Lung (tissue), 11 donors: ENCODE measurements at regions not wholly inside any gene's neighbourhood (a gene's known extent, or its start where the extent isn't known, plus 50 kb on each side); places are given as distances from the start of the nearest gene placed in this dataset.
A peak's percentile ranks its signal among the peaks of the same experiment; 100 is the strongest.

Experiments used
- ATAC-seq: fragments of 200-7000 bp; cut with Tn5 transposase; one replicate; pipeline ENCODE4 v1.9.1; 2020; ENCODE audit warnings: moderate number of reproducible peaks; ENCODE audit not compliant: insufficient read depth, low FRiP score
- DNase-seq, 3 donors: peaks; one replicate each; pipeline ENCODE4 v3.0.0-alpha.2; 2013 to 2017
- H3K27ac ChIP-seq, 2 donors: one replicate each; pipeline ENCODE4 v1.5.1; 2013; ENCODE audit warnings: mild to moderate bottlenecking in 2 of 2, moderate library complexity in 2 of 2, control low read depth in 1 of 2, inconsistent platforms in 1 of 2, low read depth in 1 of 2, low read length in 1 of 2
- H3K27me3 ChIP-seq, 3 donors: one replicate each; pipeline ENCODE4 v1.5.1; 2013; ENCODE audit warnings: low read length in 2 of 3; ENCODE audit not compliant: control insufficient read depth in 3 of 3, insufficient read depth in 3 of 3
- H3K36me3 ChIP-seq, 4 donors: one replicate each; pipeline ENCODE4 v1.5.1; 2013; ENCODE audit warnings: low read length in 4 of 4, mild to moderate bottlenecking in 1 of 4, moderate library complexity in 1 of 4; ENCODE audit not compliant: control insufficient read depth in 4 of 4, insufficient read depth in 4 of 4
- H3K4me1 ChIP-seq, 5 donors: one replicate each; pipeline ENCODE4 v1.5.1; 2013; ENCODE audit warnings: low read length in 5 of 5, mild to moderate bottlenecking in 2 of 5, moderate library complexity in 1 of 5; ENCODE audit not compliant: control insufficient read depth in 5 of 5, insufficient read depth in 5 of 5
- H3K4me3 ChIP-seq: one replicate; pipeline ENCODE4 v1.5.1; 2013; ENCODE audit warnings: mild to moderate bottlenecking, control low read depth, moderate library complexity
- H3K9ac ChIP-seq, 2 donors: one replicate each; pipeline ENCODE4 v1.5.1; 2013; ENCODE audit warnings: low read length in 2 of 2, control low read depth in 1 of 2; ENCODE audit not compliant: insufficient read depth in 1 of 2
- H3K9me3 ChIP-seq, 4 donors: one replicate each; pipeline ENCODE4 v1.5.1; 2013; ENCODE audit warnings: low read length in 3 of 4, mild to moderate bottlenecking in 1 of 4, moderate library complexity in 1 of 4; ENCODE audit not compliant: control insufficient read depth in 4 of 4, insufficient read depth in 3 of 4
- WGBS, 2 donors: extraction: QIAGEN DNeasy Blood & Tissue Kit; methylation state at CpG; one replicate each; pipeline ENCODE4 v1.1.7; 2013; 5-methylcytosine and 5-hydroxymethylcytosine counted together
- TF ChIP-seq, protein P1 (sequence below): IDR thresholded peaks from 2 replicates; pipeline ENCODE4 v1.5.1; 2012; ENCODE audit warnings: mild to moderate bottlenecking; ENCODE audit errors: control extremely low read depth, extremely low read depth
- donor health status: control.
- donor health status: control.
- donor health status: Bipolar disorder and iron deficiency.
- donor health status: healthy.
- donor health status: DM: yes; HTN: yes; CAD: no.

DNA sequence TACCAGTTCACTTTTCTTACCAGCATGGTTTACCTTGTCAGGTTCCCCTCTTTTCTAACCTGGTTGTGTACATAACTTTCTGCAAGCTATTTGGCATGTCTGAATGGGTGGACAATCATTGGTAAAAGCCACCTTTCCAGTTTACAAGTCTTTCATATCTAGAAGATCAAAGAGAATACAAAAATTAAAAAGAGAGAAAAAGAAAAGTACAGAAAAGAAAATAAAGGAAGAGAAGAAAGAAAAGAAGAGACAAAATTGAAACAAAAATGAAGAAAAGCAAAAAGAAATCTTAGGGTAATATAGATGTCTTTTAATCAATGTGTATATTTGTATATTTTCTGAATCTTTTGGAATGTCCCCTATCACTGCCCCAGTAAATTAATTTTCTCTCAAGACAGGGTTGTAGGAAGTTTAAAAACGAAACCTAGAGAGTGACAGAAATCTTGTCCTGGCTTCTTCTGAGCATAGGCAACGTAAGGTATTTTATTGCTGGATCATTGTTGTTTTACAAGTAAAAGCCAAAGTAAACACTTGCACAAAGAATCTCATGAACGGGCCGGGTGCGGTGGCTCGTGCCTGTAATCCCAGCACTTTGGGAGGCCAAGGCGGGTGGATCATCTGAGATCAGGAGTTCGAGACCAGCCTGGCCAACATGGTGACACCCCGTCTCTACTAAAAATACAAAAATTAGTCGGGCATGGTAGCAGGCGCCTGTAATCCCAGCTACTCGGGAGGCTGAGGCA lies 98.7 kb upstream of the IFNE start:
- no peak overlapping the region for H3K4me3 ChIP-seq
- DNase-seq (peak in 1 of 3 donors; percentile 1), ATAC-seq (no peak)
- TF ChIP-seq, protein P1, sequence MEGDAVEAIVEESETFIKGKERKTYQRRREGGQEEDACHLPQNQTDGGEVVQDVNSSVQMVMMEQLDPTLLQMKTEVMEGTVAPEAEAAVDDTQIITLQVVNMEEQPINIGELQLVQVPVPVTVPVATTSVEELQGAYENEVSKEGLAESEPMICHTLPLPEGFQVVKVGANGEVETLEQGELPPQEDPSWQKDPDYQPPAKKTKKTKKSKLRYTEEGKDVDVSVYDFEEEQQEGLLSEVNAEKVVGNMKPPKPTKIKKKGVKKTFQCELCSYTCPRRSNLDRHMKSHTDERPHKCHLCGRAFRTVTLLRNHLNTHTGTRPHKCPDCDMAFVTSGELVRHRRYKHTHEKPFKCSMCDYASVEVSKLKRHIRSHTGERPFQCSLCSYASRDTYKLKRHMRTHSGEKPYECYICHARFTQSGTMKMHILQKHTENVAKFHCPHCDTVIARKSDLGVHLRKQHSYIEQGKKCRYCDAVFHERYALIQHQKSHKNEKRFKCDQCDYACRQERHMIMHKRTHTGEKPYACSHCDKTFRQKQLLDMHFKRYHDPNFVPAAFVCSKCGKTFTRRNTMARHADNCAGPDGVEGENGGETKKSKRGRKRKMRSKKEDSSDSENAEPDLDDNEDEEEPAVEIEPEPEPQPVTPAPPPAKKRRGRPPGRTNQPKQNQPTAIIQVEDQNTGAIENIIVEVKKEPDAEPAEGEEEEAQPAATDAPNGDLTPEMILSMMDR = no peak
- no peaks in the 10 kb centered on the region for H3K4me1 ChIP-seq
- H3K27ac ChIP-seq = no peak overlapping the region
- H3K27me3 ChIP-seq = no peaks in the 10 kb centered on the region
- H3K36me3 ChIP-seq = no peaks in the 10 kb centered on the region
- H3K9me3 ChIP-seq = peaks cover 0 to under 1% (median 0%) of the 10 kb centered on the region in 4 donors
- no peak overlapping the region for H3K9ac ChIP-seq
- 72 to 78% methylated on average over 12 of the region's 12 CpGs for WGBS, 2 donors

DNA sequence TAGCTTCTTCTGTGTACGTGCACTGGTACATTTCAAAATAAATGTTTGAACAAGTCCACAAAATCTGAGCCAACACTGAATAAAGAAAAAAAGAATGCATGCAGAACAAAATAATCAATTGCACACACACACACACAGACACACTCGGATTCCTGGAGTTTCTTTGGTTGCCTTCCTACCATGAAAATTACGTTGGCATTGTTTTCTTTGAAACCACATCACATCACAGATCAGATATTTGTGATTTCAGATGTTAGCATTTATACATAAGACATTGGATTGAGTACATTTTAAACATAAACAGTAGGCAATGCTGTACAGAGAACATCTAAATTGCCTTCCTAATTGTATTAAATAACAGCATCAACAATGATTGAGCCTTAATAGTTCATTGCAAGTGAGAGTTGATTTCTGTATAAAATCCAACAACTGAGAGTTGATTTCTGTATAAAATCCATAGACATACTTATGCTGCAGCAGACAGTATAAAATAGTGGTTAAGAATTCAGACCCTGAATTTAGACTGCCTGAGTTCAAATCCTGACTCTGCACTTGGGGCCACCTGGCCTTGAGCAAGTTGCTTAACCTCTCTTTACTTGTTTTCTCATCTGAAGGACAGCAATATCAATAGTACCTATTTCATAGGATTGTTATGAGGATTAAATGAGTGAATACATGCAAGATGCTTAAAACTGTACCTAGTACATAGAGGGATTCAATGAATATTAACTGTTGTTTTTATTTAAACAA lies 101.7 kb upstream of the IFNE start:
- H3K27ac ChIP-seq = no peak overlapping the region
- DNase-seq = no peak
- H3K9ac ChIP-seq = no peak overlapping the region
- TF ChIP-seq, protein P1 = no peak
- no peak for ATAC-seq
- H3K27me3 ChIP-seq = no peaks in the 10 kb centered on the region
- H3K36me3 ChIP-seq = no peaks in the 10 kb centered on the region
- WGBS, 2 donors = 73 to 83% methylated on average over 3 of the region's 3 CpGs
- no peaks in the 10 kb centered on the region for H3K4me1 ChIP-seq
- H3K4me3 ChIP-seq = no peak overlapping the region
- H3K9me3 ChIP-seq = peaks cover 0 to 1% (median 0%) of the 10 kb centered on the region in 4 donors

DNA sequence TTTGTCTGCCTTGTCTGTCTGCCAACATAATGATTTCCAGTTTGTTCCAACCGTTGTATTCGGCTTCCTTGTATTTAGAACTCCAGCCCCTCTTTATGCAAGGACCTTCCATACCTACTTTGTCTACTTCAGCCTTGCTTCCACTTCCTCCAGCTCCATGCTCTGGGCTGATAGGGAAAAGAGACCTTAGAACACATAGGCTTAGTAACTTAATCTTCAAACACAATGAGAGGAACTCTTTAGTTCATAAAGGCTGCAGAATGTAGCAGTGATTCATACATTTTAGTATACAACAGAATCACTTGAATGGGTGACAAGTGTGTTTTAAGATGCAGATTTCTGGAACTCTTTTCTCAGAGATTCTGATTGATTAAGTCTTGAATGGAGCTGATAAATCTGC lies 102.8 kb upstream of the IFNE start:
- 58 to 88% methylated on average over 2 of the region's 2 CpGs for whole genome bisulfite sequencing, 2 donors
- TF ChIP-seq, protein P1 = no peak
- peaks cover 0 to 1% (median 0%) of the 10 kb centered on the region in 4 donors for H3K9me3 ChIP-seq
- no peak overlapping the region for H3K27ac ChIP-seq
- no peak overlapping the region for H3K4me3 ChIP-seq
- H3K4me1 ChIP-seq = no peaks in the 10 kb centered on the region
- H3K36me3 ChIP-seq = no peaks in the 10 kb centered on the region
- H3K9ac ChIP-seq = no peak overlapping the region
- DNase-seq (no peak), ATAC-seq (no peak)
- no peaks in the 10 kb centered on the region for H3K27me3 ChIP-seq
